ENCODE measurements at regions not wholly inside any gene's neighbourhood (a gene's known extent, or its start where the extent isn't known, plus 50 kb on each side); places are given as distances from the start of the nearest gene placed in this dataset.

- no peak for TF ChIP-seq CTCF (IDR thresholded peaks at IDR 0.05; ENCODE audit: low read depth, low read length)
- DNase-seq (ENCODE audit: low read depth in 2 of 2), result no peak
- no peak overlapping the region for H3K4me3 ChIP-seq (replicated peaks in 1 of 2; ENCODE audit: low read depth in 2 of 2, low read length in 2 of 2)
Measured at GRCh38 chr12:34212651-34213050, 190.4 kb downstream of the ALG10 start.

- no peak for DNase-seq (ENCODE audit: low read depth in 2 of 2)
- TF ChIP-seq CTCF (IDR thresholded peaks at IDR 0.05; ENCODE audit: low read depth, low read length), result no peak
- H3K4me3 ChIP-seq (replicated peaks in 1 of 2; ENCODE audit: low read depth in 2 of 2, low read length in 2 of 2), result no peak overlapping the region
Measured at GRCh38 chr12:34214011-34214410, 191.7 kb downstream of the ALG10 start.

GRCh38 chr12:34215213-34215892 is 193.1 kb downstream of the ALG10 start:
- no peak for DNase-seq (ENCODE audit: low read depth in 2 of 2)
- TF ChIP-seq CTCF (IDR thresholded peaks at IDR 0.05; ENCODE audit: low read depth, low read length), result no peak
- H3K4me3 ChIP-seq (replicated peaks in 1 of 2; ENCODE audit: low read depth in 2 of 2, low read length in 2 of 2), result no peak overlapping the region

- TF ChIP-seq CTCF (IDR thresholded peaks at IDR 0.05; ENCODE audit: low read depth, low read length), result no peak
Measured at GRCh38 chr12:34215893-34216285, 193.6 kb downstream of the ALG10 start.

GRCh38 chr12:34217660-34218059 is 195.4 kb downstream of the ALG10 start:
- DNase-seq (ENCODE audit: low read depth in 2 of 2), result no peak
- H3K4me3 ChIP-seq (replicated peaks in 1 of 2; ENCODE audit: low read depth in 2 of 2, low read length in 2 of 2), result no peak overlapping the region
- TF ChIP-seq CTCF (IDR thresholded peaks at IDR 0.05; ENCODE audit: low read depth, low read length), result no peak

More at GRCh38 chr12:34215893-34216285, 193.6 kb downstream of the ALG10 start:
- DNase-seq (ENCODE audit: low read depth in 2 of 2), result no peak
- H3K4me3 ChIP-seq (replicated peaks in 1 of 2; ENCODE audit: low read depth in 2 of 2, low read length in 2 of 2), result no peak overlapping the region

GRCh38 chr12:34218193-34219045 is 196.1 kb downstream of the ALG10 start:
- peak; percentile 52 to 74 for DNase-seq (ENCODE audit: low read depth in 2 of 2)
- H3K4me3 ChIP-seq (replicated peaks in 1 of 2; ENCODE audit: low read depth in 2 of 2, low read length in 2 of 2), result peak overlapping the region; percentile 15 to 32
- peak; percentile 92 for TF ChIP-seq CTCF (IDR thresholded peaks at IDR 0.05; ENCODE audit: low read depth, low read length)

Measured in cardiac fibroblast (primary cell).